ENCODE measurements at regions not wholly inside any gene's neighbourhood (a gene's known extent, or its start where the extent isn't known, plus 50 kb on each side); places are given as distances from the start of the nearest gene placed in this dataset.

DNA sequence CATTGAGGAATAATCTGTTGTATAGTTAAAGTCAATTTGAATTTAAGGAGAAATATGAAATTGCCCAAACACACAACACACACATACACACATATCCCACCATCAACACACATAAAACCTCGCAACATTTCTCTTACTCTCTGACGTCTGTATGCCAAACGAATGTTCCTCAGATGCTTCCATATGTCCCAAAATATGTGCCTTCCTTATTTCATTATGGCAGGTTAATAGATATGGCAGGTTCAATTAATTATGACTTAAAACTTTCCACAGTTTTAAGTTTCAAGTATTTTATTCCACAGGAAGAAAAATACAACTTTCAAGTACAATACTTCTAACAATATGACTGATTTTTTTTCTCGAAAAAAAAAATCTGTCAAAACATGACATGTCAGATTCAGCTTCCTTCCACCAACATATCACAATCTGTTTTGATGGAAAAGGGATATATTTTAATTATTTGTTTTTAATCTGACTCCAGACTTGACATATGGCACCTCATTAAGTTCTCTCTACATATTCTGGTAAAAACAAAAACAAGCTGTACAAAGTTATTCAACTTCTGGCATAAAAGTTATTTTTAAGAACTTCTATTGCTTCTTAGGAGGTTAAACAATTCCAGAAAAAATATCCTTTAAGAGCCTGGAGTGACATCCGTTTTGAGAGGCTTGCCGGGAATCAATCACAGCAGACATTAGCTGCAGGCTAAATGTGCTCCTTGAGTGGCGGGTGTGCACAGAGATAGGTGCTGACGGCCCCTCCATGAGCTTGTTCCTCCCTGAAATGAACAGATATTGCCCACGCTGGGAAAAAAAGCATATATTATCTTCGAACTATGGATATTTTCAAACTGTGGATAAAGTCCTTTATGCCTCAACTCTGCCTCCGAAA is 812.7 kb downstream of the DCDC2C start:
- no peak for ATAC-seq

DNA sequence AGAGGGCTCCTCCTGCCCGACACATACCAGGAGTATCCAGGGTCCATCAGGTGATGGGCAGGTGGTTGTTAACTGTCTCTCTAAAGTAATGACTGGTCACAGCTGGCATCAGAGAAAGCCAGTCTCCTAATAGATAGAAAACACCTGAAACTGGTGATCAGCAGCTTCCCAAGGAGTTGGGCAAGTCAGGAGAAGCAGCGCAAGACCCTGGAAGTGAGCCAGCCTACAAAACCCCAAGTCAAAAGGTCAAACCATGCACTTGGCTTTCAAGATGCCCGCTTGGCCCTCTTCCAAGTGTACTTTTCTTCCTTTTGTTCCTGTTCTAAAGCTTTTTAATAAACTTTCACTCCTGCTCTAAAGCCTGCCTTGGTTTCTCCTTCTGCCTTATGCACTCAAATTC is 815.2 kb downstream of the DCDC2C start:
- ATAC-seq: no peak

DNA sequence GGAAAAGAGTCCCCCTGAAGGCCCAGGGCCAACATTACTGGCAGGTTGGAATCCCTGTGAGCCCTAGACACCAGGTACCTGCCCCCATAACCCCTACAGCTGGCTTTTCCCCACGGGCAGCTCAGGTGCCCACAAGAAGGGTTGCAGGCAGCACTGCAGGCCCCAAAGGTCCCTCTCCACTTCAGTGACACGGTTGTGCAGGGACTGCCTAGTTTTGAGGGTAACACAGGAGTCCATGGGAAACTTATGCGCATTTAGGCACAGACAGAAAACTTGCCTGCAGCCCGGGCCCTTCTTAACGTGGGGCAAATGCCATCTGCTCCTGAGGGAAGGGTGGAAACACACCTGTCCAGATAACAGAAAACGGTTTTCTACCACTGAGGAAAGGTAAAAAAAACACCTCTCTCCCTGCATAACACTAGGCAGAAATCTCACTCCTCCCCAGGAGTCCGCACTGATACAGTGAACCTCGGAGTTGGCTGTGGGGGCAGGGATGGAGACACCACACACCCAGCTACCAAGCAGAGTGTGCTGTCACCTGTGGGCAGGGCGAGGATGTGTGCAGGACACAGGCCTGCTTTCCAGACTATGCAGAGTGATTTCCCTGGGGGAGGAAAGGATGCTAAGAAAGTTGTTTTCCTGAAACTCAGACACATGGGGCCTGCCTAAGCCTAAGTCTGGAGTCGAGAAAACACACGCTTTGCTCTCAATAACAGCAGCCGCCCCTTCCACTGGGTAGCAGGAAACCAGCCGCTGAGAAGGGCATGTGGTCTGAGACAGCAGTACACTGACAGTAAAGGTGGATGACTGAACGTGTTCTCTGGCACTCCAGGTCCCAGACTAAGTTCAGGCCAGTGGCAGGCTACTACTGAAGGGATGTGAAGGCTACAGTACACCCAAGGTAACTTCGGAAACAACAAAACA is 819.4 kb downstream of the DCDC2C start:
- ATAC-seq: no peak

DNA sequence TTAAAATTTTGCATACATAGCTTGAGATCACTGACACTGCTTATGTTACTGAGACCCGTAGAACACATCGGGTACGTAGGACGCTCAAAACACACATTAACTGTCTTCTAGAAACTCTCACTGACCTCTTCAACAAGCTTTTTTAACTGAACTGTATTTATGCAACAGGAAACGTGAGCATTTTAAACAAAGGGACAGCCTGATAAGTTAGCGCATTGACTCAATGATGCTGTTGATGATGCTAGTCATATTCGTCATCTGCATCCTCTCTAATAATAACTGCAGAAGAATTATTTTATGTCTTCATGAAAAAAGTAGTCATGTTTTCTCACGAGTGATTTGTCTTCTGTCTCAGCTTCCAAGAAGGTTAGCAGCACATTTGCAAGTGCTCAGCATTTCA is 824.0 kb downstream of the DCDC2C start:
- no peak for ATAC-seq

DNA sequence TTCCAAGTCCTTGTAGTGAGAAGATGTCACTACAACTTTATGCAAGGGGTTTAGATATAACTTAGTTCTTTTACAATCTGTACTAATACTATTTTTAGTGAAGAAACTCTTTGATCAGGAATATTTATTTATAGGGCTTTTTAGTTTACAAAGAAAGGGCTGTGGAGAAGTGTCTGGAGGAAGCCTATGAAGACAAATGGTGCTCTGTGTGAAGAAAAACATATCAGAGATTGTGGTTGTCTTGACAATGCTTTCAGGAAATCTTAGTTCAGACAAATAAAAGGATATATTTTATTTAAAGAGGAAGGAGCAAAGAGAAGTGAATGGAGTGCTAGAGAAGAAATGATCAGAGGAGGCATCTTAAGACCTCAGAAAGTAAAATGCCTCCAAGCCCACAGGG is 824.9 kb downstream of the DCDC2C start:
- ATAC-seq: no peak

DNA sequence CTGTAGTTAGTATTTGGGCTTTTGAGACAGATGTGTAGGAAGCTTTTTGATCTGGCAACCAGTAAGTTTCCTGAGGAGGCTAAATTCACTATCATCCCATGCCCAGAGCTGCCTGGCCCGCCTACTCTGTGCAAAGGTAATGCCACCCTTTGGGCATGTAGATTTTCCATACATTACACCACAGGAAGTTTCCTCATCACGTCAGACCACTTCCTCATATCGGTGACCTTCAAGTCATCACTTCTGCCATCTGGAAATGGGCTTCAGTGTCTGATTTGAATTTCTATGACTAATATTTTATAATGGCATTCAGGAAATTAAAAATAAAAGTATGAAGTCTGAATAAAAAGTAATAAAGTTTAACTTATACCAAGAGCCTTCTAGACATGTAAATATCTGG is 825.4 kb downstream of the DCDC2C start:
- ATAC-seq: no peak

DNA sequence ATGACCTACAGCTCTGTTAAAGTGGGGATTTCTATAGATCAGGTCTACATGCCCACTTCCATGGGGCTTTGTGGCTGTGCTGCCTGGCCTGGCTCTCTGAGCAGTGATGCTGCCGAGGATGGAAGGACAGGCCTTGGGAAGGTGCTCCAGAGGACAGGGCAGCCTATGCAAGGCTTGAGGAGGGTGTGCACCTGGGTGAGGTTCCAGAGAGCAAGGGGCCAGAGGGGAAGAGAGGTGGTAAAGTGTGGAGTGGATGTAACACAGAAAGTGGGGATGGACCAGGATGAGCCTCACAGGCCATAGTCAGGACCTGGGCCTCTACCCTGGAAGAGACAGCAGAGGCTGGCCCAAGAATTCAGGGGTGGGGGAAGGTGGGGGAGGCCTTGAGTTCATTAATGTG is 826.4 kb downstream of the DCDC2C start:
- ATAC-seq: no peak

DNA sequence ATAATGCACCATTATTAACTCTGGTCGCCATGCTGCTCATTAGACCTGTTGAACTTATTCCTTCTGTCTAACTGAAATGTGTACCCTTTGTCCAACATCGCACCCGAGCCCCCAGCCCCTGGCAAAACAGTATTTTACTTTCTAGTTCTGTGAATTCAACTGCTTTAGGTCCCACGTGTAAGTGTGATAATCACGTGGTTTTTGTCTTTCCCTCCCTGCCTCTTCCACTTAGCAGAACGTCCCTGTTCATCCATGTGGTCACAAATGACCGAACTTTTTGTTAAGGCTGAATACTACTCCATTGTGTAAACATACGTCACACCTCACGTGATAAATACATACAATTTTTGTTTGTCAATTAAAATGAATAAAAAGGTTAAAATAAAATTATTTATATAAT is 826.9 kb downstream of the DCDC2C start:
- no peak for ATAC-seq

DNA sequence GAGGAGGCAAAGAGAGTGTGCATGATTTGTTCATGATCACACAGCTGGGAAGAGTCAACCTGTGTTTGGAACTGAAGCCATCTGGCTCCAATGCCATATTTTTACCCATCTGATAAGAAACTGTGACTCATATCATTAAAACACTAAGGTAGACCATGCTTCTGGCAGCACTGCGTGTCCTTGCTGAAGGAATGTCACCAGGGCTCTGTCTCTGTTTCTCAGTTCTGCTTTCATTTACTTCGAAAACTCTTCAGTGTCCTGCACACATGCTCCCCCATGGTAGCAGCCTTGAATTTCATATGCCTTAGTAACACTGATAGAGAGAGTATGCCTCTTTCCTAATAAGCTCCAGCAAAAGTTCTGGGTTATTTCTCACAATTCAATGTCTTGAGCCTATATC is 830.4 kb downstream of the DCDC2C start:
- no peak for ATAC-seq

DNA sequence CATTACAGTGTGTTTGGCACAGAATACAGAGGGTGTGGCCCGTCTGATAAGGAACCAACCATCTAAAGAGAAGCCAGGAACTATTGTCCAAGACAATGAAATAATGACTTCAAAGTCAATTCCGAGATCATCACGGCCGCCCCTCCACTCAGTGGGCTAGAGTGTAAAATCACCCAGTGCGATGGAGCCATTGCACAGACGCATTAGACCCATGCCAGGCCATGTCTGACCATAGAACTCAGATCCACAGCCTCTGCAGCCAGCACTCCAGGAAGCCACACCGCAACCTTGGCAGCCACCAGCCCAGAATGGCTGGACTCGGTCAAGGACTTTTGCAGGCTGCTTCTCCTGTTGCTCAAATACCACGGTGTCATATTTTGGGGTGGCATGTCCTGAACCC is 835.7 kb downstream of the DCDC2C start:
- no peak for ATAC-seq

DNA sequence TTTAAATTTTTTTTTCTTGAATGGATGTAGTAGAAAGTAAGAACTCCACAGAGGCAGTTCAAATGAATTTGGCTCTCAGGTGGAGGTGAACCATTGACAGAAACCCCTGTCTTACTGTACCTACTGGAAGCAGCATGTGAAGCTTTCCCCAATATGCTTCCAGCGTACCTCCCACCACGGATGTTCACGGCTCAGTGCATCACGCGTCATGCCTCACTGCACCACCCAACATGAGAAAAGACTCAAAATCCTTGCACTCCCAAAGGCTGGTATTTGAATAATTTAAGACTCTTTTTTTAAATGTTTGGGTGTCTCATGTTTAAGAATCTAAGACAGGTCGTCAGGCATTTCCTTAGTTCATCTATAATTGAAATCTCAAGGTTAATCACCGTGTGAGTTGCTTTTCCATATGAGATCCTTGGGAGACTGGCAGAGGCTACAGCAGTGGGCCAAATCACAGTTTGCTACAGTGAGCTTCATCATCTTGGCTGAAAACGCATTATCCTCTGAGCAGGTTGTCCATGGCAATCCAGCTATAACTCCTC is 846.4 kb downstream of the DCDC2C start:
- ATAC-seq: no peak

DNA sequence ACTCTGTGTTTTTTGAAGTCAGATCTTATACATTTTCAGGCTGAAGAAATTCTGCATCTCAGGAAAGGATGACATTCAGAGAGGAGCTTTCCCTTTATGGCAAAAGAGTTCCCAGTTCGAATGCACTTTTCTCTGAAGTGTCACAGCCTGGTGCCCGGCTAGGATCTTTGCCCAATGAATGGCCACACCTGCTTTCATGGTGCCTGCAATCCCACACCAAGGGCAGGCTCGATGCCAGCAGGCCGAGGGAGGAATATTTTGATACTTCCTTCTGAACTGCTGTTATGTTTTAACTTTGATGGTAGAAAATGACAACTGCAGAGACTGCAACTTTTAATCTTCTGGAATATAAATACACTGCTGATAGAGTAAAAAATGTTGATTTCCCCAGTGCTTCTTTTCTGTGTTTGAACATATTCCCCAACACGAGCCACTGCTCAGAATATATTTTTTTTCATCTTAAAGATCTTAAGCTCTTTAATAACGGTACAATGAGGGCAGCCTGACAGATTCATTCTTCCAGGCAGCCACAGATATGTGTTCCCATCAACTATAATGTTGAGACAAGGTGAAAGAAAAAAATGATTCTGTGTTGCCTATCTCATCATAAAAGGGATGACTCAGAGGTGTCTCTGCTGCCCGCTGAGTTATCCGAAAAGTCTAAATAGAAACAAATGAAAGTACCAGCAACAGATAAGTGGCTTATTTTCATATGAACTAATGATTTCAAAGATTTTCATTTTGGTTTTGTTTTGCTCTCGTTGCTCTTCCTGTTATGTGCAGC is 848.5 kb downstream of the DCDC2C start:
- ATAC-seq: no peak

DNA sequence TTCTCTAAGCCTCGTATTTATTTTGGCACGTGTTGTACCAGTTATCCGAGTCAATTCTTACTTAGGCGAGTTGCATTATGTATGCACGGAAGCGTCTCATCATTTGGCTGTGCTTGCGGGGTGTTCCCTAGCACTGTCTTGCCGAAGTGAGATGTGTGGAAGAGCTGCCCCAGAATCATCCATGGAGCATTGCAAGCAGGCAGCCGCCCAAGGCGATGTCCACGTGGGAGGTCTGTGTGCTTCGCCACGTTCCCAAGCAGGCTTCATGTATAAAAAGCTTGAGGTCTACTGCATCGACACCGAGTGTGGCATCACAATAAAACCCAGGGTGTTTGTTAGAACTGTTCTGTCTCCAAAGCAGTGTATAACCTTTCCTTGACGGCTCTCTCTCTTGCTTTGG is 849.9 kb downstream of the DCDC2C start:
- no peak for ATAC-seq

DNA sequence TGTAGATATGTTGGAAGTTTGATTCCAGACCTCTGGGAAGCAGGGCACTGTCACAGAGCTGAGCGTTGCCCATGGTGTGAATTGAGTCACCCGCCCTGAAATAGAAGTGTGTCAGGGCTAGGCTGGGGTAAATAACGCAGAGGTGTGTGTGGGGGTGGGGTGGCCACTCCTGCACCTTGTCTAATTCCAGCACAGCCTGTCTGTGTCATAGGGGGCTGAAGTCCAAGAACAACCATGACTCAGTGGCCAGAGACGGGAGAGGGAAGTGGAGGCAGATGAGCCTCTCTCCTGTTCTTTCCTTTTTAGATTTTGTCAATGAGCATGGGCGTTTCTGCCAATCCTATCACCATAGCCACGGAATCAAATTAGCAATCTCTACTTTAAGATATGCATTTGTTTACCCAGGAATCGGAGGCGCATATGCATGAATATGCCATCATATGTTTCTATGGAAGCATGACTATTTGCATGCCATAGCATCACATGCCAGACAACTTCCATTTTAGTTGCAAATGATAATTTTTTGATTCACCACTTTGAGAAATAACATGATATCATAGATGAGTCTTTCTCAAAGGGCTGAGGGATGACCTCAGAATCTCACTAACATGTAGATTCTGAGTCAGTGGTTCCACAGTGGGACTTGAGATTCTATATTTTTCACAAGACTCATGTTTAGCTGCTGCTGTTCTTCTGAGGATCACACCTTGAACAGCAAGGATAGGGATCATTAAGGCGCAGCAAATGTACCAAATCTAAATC is 852.9 kb downstream of the DCDC2C start:
- ATAC-seq: no peak

DNA sequence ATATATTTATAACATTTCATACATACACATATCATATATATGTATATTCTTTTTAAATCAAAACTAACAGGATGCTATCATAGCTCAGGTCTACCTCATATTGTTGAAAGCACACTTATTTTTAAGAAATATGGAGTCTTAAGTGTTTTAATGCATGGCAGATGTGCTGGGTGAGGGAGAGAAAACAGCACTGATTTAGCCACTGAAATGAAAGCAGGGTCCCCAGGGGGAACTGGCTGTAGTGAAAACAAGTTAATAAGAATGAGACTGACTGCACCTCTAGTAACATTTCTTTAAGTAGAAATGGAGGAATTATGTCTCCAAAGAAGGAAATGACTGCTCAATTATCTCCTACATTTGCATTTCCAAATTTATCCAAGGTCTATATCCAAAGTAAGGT is 857.8 kb downstream of the DCDC2C start:
- no peak for ATAC-seq

DNA sequence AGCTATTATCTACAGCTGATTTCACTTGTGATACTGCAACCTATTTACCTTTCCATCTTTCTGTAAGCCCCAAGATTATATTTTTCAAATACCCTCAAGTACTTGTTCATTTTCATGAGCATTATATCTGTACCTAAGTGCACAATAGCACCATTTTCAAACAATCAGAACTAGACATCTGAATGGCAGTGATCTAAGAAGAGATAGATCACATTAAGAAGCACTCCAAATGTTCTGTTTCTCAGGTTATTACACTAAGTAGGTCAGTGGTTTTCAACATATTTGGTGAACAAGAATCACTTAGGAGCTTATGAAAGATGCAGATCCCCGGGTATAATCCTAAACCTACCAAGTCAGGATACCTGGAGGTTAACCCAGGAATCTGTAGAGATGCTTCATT is 872.7 kb downstream of the DCDC2C start:
- no peak for ATAC-seq

DNA sequence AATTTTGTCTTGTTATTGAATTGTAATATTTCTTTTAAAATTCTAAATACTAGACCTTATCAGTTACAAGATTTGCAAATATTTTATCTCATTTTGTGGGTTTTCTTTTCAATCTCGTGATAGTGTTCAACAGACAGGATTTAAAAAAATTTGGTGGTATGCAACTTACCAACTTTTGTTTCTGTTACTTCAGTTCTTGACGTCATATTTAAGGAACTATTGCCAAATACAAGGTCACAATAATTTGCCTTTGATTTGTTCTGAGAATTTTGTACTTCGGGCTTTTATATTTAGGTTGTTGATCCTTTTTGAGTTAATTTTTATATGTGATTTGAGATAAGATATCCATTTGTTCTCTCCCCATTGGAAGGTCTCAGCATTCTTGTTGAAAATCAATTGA is 876.6 kb downstream of the DCDC2C start:
- no peak for ATAC-seq

DNA sequence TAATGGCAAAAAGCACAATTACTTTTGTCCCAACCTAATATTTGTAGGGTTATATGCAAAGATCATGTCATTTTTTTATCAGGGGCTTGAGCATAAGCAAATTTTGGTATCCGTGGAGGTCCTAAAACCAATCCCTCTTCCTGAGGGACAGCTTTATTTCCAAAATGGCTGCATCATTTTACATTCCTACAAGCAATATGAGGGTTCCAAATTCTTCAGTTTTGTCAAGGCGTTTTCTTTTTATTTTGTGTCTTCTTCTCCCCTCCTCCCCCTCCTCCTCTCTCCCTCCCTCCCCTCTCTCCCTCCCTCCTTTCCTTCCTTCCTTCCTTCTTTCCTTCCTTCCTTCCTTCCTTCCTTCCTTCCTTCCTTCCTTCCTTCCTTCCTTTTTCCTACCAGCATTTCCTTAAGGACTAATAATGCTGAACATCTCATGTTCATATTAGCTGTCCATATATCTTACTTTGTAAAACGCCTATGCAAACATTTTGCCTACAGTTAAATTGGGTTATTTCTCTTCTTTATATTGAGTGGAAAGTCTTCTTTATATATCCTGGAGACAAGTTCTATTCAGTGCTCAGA is 881.8 kb downstream of the DCDC2C start:
- no peak for ATAC-seq

DNA sequence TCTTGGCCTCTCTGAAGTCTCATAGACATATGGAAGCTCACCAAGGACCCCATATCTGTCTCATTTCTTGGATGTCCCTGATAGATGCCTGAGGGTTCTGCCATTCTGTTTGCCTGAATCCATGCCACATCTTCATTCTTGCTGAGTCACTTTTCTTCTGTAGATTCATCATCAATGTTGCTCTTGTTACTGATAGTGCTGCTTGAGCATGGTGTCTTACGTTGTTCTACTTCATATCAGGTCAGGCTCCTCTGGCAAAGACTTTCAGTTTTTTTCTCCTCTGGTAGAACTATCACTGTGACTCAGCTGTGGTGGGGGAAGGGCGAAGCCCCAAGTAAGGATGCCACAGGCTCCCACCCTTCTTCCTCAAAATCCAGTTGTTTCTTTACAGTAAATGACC is 885.2 kb downstream of the DCDC2C start:
- no peak for ATAC-seq

DNA sequence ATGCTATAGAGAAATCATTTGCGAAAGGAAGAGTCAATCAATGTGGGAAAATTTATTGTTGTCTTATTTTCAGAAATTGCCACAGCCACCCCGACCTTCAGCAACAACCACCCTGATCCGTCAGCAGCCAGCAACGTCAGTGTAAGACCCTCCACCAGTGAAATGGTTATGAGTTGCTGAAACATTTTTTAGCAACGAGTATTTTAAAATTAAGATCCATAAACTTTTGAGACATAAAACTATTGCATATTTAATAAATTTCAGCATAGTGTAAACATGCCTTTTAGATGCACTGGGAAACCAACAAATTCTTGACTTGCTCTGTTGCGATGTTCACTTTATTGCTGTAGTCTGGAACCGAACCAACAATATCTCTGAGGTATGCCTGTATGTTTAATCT is 887.9 kb downstream of the DCDC2C start:
- ATAC-seq: no peak

DNA sequence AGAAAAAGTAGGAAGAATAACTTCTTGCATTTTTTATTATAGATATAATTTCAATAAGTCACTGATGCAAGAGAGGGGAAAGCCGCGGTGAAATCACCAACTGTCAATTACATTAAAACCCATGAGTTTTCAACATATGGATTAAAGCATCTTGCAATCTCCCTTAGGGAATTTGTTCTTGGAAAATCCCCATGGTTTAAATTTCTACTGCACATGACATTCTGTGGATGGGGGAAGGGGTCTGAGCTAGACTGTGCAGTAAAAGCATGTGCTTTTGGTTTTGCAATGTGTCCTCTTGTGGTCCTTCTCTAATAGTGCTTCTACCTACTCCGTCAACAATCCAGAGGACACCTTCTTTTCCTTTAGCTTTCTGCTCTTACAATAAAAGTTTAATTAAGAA is 894.0 kb downstream of the DCDC2C start:
- no peak for ATAC-seq

DNA sequence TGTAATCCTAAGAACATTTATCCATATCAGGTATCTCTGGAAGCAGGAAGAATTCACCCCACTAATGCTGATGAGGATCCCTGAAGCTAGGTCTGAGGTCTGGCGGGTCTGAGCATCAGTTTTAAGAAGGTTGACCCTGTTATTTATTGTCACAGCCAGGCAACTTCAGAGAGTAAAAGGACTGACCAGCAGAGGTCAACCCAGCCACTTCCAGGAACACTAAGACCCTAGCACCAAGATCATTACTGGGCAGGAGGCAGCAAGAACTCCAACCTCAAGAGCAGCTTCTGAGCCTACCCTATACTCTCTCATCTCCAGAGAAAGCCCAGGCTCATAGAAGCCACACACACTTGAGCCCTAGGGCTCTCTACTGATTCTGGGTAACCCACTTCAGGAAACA is 901.4 kb downstream of the DCDC2C start:
- no peak for ATAC-seq

Data from activated CD4-positive, CD25-positive, alpha-beta regulatory T cell treated with anti-CD3 and anti-CD28 coated beads, Interleukin-2, amount 50 U/mL, for 24 hours (primary cell).